RPMI8226 (cell line): ENCODE measurements at regions not wholly inside any gene's neighbourhood (a gene's known extent, or its start where the extent isn't known, plus 50 kb on each side); places are given as distances from the start of the nearest gene placed in this dataset.
"Not testable (repeated sequence)": the region's sequence is repeated elsewhere in the genome, so short reads cannot be mapped to it uniquely, and the experiment has no call there.

Experiments used
- DNase-seq: peaks from one replicate; pipeline ENCODE4 v3.0.0-alpha.2; 2015

- no peak for DNase-seq
Observed at GRCh38 chr10:37733822-37734221, 123.6 kb downstream of the ZNF248 start.

- DNase-seq, result no peak
Observed at GRCh38 chr10:37732685-37733084, 124.7 kb downstream of the ZNF248 start.

GRCh38 chr10:37728830-37729229, 128.6 kb downstream of the ZNF248 start:
- DNase-seq, result no peak

DNA sequence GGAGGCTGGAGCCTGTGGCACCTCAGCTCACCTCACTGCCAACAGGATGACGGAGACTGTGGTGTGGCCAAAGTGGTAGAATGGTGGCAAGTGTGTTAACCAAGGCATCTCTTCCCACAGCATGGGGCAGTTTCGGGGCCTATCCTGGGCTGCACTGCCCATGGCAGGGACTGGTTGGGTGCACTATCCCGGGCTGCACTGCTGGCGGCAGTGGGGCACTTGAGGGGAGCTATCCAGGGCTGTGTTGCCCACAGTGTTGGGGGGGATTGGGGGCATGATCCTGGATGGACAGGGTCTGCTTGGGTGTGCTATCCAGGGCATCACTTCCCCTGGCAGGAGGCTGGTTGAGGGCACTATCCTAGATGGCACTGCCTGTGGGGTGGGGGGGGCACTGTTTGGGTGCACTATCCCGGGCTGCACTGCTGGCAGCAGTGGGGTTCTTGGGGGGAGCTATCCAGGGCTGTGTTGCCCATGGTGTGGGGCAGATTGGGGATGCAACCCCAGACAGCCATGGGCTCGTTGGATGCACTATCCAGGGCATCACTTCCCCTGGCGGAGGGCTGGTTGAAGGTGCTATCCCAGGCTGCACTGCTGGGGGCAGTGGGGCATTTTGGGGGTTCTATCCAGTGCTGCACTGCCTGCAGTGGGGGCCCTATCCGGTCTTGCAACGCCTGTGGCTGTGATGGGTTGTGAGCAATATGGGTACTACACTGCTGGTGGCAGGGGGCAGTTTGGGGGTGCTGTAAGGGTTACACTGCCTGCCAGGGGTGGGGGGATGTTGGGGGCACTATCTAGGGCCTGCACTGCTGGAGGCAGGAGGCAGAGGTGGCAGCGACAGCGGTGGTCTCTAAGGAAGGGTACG, 129.7 kb downstream of the ZNF248 start:
- DNase-seq, result no peak

GRCh38 chr10:37721100-37721499, 136.3 kb downstream of the ZNF248 start:
- DNase-seq, result no peak

- not testable (repeated sequence) for DNase-seq
Observed at GRCh38 chr10:37718060-37718459, 139.3 kb downstream of the ZNF248 start.

GRCh38 chr10:37713642-37714041, 143.8 kb downstream of the ZNF248 start:
- DNase-seq, result no peak

- DNase-seq, result no peak
Observed at GRCh38 chr10:37713132-37713501, 144.3 kb downstream of the ZNF248 start.

DNA sequence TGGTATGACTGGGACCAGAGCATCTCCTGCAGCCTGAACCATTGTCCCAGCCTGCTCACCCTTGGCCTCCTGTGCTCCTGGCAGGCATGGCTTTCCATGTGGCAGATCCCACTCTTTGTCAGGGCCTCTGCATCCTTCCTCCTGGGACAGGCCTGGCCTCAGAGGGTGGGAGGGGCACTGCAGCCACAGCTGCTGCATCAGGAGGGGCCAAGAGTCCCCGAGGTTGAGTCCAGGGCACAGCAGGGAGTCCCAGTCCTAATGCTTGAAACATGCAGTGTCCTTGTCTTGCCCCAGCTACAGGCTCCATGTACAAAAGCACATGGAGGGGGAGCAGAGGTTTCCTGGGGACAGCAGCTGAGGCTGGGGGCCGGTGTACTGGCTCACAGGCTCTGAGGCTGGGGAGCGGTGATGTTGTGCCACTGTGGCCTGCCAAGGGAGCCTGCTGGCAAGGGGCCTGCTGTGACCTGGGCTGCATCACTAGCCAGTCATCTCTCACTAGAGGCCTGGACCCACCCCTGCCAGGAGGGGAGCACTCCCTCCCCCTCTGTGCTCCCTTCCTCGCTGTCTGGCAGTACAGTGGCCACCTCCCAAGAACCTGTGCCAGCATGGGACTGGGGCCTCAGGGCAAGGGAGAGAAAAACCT, 144.8 kb downstream of the ZNF248 start:
- no peak for DNase-seq

GRCh38 chr10:37711617-37712488, 145.6 kb downstream of the ZNF248 start:
- DNase-seq, result no peak

DNA sequence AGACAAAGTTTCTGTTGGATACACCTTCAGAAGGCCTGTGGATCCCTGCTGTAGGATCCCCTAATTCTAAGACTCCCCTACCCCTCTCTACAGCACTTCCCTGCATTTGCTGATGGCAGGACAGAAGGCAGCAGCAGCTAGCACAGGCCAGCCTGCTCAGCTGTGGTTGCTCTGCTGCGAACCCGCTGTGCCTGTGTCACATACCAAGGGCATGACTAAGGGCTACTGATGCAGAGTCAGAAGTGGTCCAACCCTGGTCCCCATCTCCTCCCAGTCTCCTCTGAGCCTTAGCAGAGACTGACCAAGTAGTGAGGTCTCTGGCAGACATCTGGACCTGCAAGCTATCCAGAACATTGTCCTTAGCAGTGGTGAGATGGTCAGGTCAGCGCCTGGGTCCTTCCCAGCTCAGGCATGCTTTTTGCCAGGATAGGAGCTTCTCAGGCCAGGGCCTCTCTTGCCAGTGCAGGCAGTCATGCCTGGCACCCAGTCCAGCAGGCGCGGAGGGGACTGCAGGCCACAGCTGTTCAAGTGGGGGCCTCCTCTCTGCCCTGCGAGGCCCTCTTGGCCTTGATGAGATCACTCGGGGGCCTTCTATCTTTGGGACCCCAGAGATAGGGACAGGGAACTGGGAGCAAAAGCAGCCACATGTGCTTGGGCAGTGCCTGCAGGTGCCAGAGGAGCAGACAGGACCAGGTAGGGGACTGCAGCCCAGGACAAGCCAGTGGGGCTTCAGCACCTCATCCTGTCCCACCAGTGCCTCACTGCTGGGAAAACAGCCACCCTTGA, 146.4 kb downstream of the ZNF248 start:
- no peak for DNase-seq

- no peak for DNase-seq
Observed at GRCh38 chr10:37707829-37708578, 149.4 kb downstream of the ZNF248 start.

DNA sequence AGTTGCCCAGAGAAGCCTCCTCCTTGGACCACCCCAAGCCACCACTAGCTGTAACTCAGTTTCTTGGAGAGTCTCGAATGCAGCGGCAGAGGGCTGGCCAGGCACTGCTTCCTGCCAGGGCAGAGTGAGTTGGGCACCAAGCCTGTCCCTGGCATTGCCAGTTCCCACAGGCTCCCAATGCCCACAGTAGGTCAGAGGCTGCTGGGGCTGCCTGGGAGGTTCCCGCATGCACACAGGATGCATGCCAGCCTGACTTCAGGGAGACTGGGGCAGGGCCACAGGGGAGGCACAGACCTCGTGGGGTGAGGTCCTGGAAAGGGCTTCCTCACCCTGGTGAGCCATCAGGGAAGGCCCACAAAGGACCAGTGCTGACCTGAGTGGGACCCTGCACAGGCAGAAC, 152.8 kb downstream of the ZNF248 start:
- DNase-seq, result no peak

DNA sequence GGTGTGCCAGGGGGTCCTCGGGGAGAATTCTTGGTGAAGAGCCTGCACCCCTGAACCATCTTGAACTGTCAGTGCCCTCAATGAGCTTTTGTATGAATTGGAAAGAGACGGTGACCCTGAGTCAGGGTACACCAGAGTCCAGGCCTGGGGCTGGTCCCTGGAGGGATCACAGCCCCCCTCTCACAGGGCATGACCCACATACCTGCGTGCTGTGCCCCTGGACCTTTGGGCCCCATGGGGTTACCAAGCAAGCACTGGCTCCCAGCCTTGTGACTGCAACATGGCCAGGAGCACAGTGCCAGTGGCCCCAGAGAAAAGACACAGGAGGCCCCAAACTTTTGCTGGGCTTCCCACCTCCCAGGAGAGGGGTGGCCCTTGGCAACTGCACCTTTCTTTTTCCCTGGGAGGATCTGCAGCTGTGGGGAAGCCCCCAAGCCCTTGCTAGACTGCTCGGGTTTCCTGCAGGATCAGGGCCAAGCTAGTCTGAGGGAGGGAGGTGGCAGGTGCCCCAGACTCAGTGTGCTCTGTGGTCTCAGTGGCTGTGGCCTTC, 153.5 kb downstream of the ZNF248 start:
- no peak for DNase-seq

DNA sequence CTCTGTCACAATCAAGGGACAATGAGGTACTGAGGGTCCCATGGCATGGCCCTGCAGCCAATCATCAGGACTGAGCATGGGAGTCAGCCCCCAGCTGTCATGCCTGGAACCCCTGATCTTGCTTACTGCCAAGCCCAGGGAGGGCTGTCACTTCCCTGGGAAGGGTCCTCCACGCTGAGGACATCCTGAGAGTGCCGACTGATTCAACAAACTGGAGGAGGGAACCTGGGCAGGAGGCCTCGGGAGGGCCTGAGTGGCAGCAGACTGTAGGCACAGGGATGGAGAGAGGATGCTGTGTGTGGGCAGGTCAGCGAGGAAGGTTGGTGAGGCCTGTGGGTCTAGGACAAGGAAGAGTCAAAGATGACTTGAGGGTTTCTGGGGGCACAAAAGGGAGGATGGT, 154.3 kb downstream of the ZNF248 start:
- DNase-seq, result no peak

DNA sequence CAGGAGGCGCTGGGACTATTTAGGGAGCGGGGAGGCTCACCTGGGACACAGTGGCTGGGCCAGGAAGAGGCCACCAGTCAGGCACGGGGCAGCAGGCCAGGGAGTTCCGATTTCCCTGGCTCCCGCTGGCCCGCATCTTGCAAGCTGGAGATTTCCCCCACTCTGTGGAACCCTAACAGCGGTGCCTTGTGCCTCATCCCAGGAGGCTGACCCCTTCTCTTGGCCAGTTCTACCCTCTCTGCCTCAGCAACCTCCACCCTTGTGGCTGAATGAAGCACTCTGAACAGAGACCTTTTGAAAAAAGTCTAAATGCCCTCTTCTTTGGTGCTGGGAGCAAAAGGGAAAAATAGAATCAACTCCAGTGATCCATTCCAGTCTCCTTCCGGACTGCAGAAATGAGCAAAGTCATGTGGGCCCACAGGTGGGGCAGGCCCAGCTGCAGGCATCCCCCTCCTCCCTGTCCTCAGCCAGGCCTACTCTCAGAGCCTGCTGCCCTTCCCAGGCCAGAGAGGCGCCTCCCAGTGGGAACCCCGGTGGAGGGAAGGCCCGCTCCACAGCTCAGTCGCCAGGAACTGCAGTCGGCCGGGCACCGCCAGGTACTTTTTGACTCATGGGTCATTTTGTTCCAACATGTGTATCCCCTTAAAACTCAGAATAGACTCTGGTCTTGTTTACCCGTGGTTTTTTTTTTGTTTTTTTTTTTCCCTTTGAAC, 155.5 kb downstream of the ZNF248 start:
- no peak for DNase-seq

DNA sequence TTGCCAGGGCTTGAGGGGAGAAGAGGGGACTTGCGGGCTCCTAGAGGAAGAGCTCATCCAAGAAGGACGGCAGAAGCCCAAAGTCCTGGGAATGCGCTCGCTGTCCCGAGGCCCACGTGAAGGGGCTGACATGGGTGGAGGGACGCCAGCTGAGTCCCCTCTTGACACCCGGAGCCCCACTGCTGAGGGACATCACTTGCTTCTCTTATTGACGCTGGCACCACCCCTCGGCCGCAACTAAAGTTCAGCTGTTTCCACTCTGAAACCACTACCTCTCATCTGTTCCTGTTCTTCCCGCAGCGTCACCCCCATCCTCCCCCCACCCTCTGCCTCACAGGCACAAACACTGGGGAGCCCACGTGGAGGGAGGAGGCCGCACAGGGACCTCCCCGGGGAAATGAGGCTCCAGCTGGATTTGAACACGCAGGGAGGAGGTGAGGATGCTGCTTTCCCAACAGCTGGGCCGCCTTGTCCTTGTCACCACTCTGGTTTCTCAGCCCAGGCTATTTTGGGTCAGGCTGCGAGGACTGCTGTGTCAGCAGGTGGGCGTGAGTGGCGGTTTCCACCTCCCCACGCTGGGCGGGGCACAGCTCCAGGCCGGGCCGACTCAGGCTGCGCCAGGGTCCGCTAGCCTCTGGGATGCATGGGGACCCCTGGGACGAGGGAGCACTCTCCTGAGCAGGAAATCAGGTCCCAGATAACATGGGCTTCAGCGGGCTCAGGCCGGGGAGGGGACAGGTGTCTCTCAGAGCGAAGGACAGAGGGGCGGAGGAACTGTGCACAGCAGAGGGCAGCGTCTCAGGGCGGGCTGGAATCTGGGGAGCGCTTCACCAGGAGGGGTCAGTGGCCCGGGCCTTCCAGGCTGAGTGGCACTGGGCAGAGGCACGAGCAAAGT, 156.3 kb downstream of the ZNF248 start:
- DNase-seq, result peak; percentile 49

- DNase-seq, result no peak
Observed at GRCh38 chr10:37687581-37687980, 169.8 kb downstream of the ZNF248 start.

DNA sequence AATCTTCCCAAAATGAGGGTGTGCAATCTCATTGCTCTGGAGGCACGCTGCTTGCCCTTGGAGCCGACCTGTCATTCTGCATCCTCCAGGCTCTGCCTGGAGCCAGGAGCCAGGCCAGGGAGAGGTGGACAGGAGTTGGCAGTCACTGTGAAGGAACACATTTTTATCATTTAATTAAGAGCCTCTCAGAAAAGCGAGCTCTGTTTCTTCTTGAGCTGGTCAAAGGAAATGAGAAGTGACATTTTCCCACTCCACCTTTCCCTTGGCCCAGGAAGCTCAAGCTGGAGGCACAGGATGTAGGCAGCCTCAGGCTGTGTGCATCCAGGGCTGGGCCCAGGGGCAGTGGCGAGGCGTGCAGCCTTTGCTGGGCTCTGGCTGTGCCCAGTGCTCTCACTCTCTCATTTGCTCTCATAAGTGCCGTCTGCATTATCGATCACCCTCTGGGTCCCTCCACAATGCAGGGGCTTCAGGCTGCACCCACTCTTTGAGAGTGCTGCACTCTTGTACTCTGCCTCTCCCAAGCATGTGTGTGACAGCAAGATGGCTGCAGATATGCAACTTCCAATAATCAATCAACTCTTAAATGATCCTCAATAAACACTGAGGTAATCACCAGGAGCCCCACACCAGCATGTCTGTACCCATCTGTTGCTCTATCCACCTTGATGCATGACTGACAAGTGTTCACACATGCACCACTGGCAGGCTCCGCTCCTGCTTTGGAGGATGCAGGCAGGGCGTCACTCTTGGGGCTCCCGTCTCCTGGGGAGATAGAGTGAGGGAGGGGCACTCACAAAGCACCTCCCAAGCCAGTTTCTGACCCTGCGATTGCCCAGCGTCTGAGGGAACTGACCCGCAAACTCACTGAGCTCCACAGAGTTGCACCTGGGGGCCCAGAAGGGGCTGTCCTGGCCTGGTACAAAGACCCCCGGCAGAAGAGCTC, 171.4 kb downstream of the ZNF248 start:
- no peak for DNase-seq
